CD4-positive, alpha-beta memory T cell (primary cell): ENCODE measurements at regions not wholly inside any gene's neighbourhood (a gene's known extent, or its start where the extent isn't known, plus 50 kb on each side); places are given as distances from the start of the nearest gene placed in this dataset.
"Not testable (repeated sequence)": the region's sequence is repeated elsewhere in the genome, so short reads cannot be mapped to it uniquely, and the experiment has no call there.

Experiments used
- CTCF ChIA-PET: fragments of 350-600 bp; sonication (Branson Sonifier 250); formaldehyde crosslinking; loops from one replicate; lab custom pipeline; 2021; ENCODE audit warnings: inconsistent platforms; ENCODE audit not compliant: partially characterized antibody; lab: Charles Lee
- POLR2A ChIA-PET: fragments of 350-600 bp; sonication (Branson Sonifier 250); formaldehyde crosslinking; loops from one replicate; lab custom pipeline; 2021; ENCODE audit not compliant: partially characterized antibody; lab: Charles Lee
- DNase-seq, 5 donors: peaks; one replicate each; pipeline versions ENCODE4 v3.0.0 to v3.0.0-alpha.2; 2020 to 2022; ENCODE audit warnings: mixed read lengths in 1 of 5
- H3K27ac ChIP-seq: one replicate; pipeline ENCODE4 v1.7.0; 2013; ENCODE audit warnings: low read depth, low read length
- H3K27me3 ChIP-seq: 2 replicates; pipeline ENCODE4 v1.7.0; 2013; ENCODE audit warnings: mild to moderate bottlenecking, low read length, moderate library complexity; ENCODE audit not compliant: insufficient read depth
- H3K36me3 ChIP-seq: 2 replicates; pipeline ENCODE4 v1.7.0; 2013; ENCODE audit warnings: mild to moderate bottlenecking, low read length, moderate library complexity; ENCODE audit not compliant: insufficient read depth
- H3K4me1 ChIP-seq: 2 replicates; pipeline ENCODE4 v1.7.0; 2013; ENCODE audit warnings: mild to moderate bottlenecking, low read length, moderate library complexity; ENCODE audit not compliant: insufficient read depth
- H3K4me3 ChIP-seq, 2 donors: one replicate each; pipeline ENCODE4 v1.7.0; 2013; ENCODE audit warnings: low read length in 2 of 2, mild to moderate bottlenecking in 1 of 2
- H3K9me3 ChIP-seq, 2 donors: one replicate each; pipeline ENCODE4 v1.7.0; 2013; ENCODE audit warnings: low read length in 2 of 2, control low read depth in 1 of 2; ENCODE audit not compliant: control insufficient read depth in 1 of 2
- H3K27ac Mint-ChIP-seq, 7 donors: one replicate each; pipeline ENCODE4 v1.8.0; 2020 to 2021; ENCODE audit warnings: mixed read lengths in 7 of 7, mild to moderate bottlenecking in 6 of 7, inconsistent platforms in 3 of 7, moderate library complexity in 3 of 7
- H3K27me3 Mint-ChIP-seq, 2 donors: one replicate each; pipeline ENCODE4 v1.8.0; 2020 to 2021; ENCODE audit warnings: mixed read lengths in 2 of 2
- H3K36me3 Mint-ChIP-seq, 2 donors: one replicate each; pipeline ENCODE4 v1.8.0; 2020 to 2021; ENCODE audit warnings: mixed read lengths in 2 of 2, inconsistent platforms in 1 of 2, mild to moderate bottlenecking in 1 of 2
- H3K4me1 Mint-ChIP-seq, 4 donors: one replicate each; pipeline ENCODE4 v1.8.0; 2020 to 2021; ENCODE audit warnings: mixed read lengths in 4 of 4, mild to moderate bottlenecking in 1 of 4
- H3K4me3 Mint-ChIP-seq, 8 donors: one replicate each; pipeline ENCODE4 v1.8.0; 2020 to 2021; ENCODE audit warnings: mixed read lengths in 8 of 8, mild to moderate bottlenecking in 7 of 8, moderate library complexity in 6 of 8, inconsistent platforms in 3 of 8
- H3K9me3 Mint-ChIP-seq, 8 donors: one replicate each; pipeline ENCODE4 v1.8.0; 2020 to 2021; ENCODE audit warnings: mixed read lengths in 8 of 8, mild to moderate bottlenecking in 5 of 8, inconsistent platforms in 3 of 8, moderate library complexity in 1 of 8
- intact Hi-C: fragments of 100-400 bp; cut with micrococcal nuclease; formaldehyde crosslinking; loops from one replicate; pipeline ENCODE4 v1.15.1; 2023

DNA sequence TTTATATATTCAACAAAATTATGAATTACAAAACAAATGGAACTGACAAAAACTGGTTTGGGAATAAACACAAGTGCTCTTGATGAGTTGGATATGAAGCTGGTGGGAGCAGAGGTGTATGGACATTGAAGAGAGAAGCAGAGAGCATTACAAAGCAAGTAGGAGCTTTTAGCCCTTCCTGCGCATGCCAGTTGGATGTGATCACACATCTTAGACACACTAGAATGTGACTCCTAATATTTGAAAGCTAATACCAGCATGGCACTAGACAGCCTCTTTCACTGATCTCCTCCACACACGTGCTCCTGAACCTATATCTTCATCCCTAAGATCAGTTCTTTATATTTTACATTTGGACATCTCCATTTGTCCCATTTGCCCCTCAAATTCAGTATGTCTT is 298.1 kb downstream of the MTX2 start:
- Mint-ChIP-seq H3K27me3 (peaks cover 21 to 28% of the 10 kb centered on the region in 2 donors), H3K4me3 (no peak overlapping the region), H3K4me1 (peaks cover 0 to 3% (median 0%) of the 10 kb centered on the region in 4 donors), H3K27ac (no peak overlapping the region), H3K36me3 (no peaks in the 10 kb centered on the region), H3K9me3 (no peaks in the 10 kb centered on the region)
- no peaks in the 10 kb centered on the region for H3K4me1 ChIP-seq
- intact Hi-C loops = no loop called here
- no peak for DNase-seq
- H3K27ac ChIP-seq = no peak overlapping the region
- no peaks in the 10 kb centered on the region for H3K36me3 ChIP-seq
- H3K9me3 ChIP-seq = no peaks in the 10 kb centered on the region
- H3K27me3 ChIP-seq = no peaks in the 10 kb centered on the region
- H3K4me3 ChIP-seq = no peak overlapping the region
- POLR2A ChIA-PET = no interaction called here
- CTCF ChIA-PET = interaction anchor here (3.8 kb wide), 1 partner anchor 13 kb away, joined by 21 read pairs; no protein-coding TSS in a partner anchor

DNA sequence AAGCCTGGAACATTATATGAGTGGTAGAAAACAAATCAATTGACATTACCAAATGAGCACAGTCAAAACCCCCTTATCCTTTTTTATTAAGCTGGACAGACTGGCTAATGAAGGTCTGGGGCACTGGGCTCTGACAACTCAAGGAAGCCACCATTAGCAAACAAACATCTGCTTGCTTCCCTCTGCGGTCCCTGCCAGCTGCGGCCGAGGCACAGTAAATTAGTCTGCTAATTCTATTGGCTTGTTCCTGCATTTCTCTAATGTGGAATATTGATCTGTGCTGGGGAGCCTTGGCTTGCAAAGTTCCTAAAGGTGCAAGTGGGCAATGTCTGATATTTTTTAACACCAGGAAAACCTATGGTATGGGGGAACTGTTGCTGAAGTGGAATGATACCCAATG is 300.3 kb downstream of the MTX2 start:
- H3K9me3 Mint-ChIP-seq = no peaks in the 10 kb centered on the region
- no peak overlapping the region for H3K27ac Mint-ChIP-seq
- peaks cover 0 to 3% (median 0%) of the 10 kb centered on the region in 4 donors for H3K4me1 Mint-ChIP-seq
- DNase-seq = no peak
- Histone ChIP-seq H3K36me3 (no peaks in the 10 kb centered on the region), H3K27ac (no peak overlapping the region), H3K9me3 (no peaks in the 10 kb centered on the region), H3K27me3 (no peaks in the 10 kb centered on the region), H3K4me3 (no peak overlapping the region), H3K4me1 (no peaks in the 10 kb centered on the region)
- H3K27me3 Mint-ChIP-seq = peaks cover 19 to 25% of the 10 kb centered on the region in 2 donors
- intact Hi-C loops = no loop called here
- POLR2A ChIA-PET = no interaction called here
- H3K4me3 Mint-ChIP-seq = no peak overlapping the region
- CTCF ChIA-PET = interaction anchor here (1.4 kb wide), 1 partner anchor 15 kb away, joined by 4 read pairs; no protein-coding TSS in a partner anchor
- no peaks in the 10 kb centered on the region for H3K36me3 Mint-ChIP-seq

DNA sequence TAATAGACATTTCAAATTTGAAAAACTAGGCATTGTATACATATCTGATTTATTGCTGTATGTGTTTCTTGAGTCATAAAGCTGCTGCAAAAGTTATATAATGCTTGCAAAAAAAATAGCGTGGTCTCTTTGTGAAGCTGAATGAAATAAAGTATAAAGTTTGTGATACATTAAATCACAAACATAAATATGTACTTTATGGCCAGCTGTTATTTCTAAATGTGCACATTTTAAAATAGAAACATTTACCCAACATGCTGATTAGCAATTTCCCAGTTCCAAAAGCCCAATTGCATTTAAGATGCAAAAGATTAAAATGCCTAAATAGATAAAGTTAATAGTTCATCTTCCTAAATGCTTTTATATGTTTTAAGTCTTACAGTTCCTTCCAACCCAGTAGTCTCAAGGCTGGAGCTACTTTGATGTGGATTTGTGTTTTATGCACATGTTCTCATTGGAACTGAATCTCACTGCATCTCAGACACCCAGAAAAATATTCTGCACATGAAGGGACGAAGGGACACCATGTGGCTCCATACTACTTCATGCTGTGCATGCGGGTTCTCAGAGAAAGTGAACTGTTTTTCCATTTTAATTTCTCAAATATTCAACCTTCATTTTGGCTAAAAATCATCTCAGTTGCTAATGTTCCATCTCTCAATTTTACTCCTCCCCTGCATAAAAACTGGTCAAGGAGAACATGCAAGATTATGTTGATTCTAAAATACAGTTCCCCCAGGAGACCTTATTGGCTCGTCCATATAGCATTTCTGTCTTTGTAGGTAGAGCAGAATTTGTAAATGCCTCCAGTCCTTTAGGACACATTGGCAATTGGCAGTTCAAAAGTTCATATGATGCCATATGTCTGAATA is 304.6 kb downstream of the MTX2 start:
- Histone ChIP-seq H3K36me3 (no peaks in the 10 kb centered on the region), H3K27ac (no peak overlapping the region), H3K4me1 (no peaks in the 10 kb centered on the region), H3K9me3 (no peaks in the 10 kb centered on the region), H3K4me3 (no peak overlapping the region), H3K27me3 (no peaks in the 10 kb centered on the region)
- CTCF ChIA-PET = interaction anchor here (3.7 kb wide), 1 partner anchor 20 kb away, joined by 29 read pairs; no protein-coding TSS in a partner anchor
- Mint-ChIP-seq H3K4me1 (no peaks in the 10 kb centered on the region), H3K36me3 (no peaks in the 10 kb centered on the region), H3K9me3 (peaks cover 0 to 4% (median 0%) of the 10 kb centered on the region in 8 donors), H3K4me3 (no peak overlapping the region), H3K27me3 (peaks cover 12 to 26% of the 10 kb centered on the region in 2 donors), H3K27ac (no peak overlapping the region)
- intact Hi-C loops = no loop called here
- no peak for DNase-seq
- POLR2A ChIA-PET = no interaction called here

DNA sequence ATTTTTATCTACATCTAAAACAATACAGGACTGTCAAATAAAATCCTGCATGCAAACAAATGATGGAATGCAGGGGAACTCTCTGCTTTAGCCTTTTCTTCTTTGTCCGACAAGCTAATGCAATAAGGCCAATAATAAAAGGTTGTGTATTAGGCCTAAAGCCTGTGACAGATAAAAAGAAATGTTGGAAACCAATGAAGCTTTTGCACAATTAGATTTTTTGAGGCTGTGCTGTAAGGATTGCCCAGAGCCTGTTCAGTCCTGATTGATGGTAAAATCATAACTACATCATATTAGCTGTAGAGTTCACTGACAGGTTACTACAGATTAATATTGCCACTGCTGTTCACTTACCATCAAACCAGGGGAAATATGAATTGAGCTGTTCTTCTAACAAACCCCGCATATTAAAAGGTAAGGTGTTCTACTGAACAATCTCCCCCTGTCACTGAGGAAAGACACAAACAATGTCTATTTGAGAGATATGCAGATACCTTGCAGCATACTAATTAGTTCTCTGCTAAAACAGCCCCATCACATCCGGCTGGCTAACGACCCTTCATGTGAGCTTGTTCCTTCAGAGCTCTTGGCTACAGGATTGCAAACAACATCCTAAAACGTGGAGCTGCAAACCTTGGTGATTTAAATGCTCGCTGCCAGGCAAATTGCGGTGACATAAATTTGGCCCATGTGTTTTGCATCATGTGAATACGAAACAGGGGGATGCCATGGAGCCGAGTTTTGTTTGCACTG is 305.4 kb downstream of the MTX2 start:
- Mint-ChIP-seq H3K27ac (no peak overlapping the region), H3K4me1 (no peaks in the 10 kb centered on the region), H3K36me3 (no peaks in the 10 kb centered on the region), H3K27me3 (peaks cover 12 to 29% of the 10 kb centered on the region in 2 donors), H3K9me3 (peaks cover 0 to 5% (median 0%) of the 10 kb centered on the region in 8 donors), H3K4me3 (no peak overlapping the region)
- Histone ChIP-seq H3K4me1 (no peaks in the 10 kb centered on the region), H3K27ac (no peak overlapping the region), H3K4me3 (no peak overlapping the region), H3K9me3 (no peaks in the 10 kb centered on the region), H3K27me3 (no peaks in the 10 kb centered on the region), H3K36me3 (no peaks in the 10 kb centered on the region)
- intact Hi-C loops = no loop called here
- ChIA-PET CTCF (interaction anchor here (0.9 to 1.7 kb wide), 2 partner anchors 16 to 20 kb away, joined by 3 to 4 read pairs; no protein-coding TSS in a partner anchor), POLR2A (no interaction called here)
- DNase-seq = no peak

DNA sequence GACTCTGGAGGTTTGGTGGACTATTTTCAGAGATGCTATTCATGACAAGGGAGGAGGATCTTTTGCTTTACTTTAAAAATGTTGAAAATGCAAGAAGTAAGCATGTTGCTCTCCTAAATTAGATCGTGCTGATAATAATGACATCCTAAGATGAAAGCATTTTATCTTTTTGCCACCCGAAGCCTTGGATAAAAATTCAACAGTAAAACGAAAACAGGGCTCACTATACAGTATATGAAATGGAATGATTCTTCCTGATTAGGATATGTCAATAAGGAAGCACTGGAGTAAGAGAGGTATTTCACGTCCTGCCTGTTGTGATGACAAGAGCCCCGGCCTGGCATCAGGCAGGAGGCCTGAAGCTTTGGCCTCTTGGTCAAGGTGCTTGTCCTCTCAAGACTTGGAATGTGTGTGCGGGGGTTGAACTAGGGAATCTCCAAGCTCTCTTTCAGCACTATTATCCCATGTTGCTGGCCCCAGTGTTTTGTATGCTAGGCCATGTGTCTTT is 306.0 kb downstream of the MTX2 start:
- H3K9me3 Mint-ChIP-seq = peaks cover 0 to 5% (median 0%) of the 10 kb centered on the region in 8 donors
- ChIA-PET POLR2A (no interaction called here), CTCF (interaction anchor here (0.9 to 1.7 kb wide), 2 partner anchors 17 to 21 kb away, joined by 3 to 4 read pairs; no protein-coding TSS in a partner anchor)
- no peak for DNase-seq
- no peaks in the 10 kb centered on the region for H3K36me3 ChIP-seq
- H3K36me3 Mint-ChIP-seq = no peaks in the 10 kb centered on the region
- no peak overlapping the region for H3K4me3 Mint-ChIP-seq
- H3K27ac Mint-ChIP-seq = no peak overlapping the region
- H3K27me3 Mint-ChIP-seq = peaks cover 12 to 31% of the 10 kb centered on the region in 2 donors
- H3K4me3 ChIP-seq = no peak overlapping the region
- H3K27me3 ChIP-seq = no peaks in the 10 kb centered on the region
- no peak overlapping the region for H3K27ac ChIP-seq
- no peaks in the 10 kb centered on the region for H3K9me3 ChIP-seq
- no peaks in the 10 kb centered on the region for H3K4me1 Mint-ChIP-seq
- intact Hi-C loops = no loop called here
- H3K4me1 ChIP-seq = no peaks in the 10 kb centered on the region

DNA sequence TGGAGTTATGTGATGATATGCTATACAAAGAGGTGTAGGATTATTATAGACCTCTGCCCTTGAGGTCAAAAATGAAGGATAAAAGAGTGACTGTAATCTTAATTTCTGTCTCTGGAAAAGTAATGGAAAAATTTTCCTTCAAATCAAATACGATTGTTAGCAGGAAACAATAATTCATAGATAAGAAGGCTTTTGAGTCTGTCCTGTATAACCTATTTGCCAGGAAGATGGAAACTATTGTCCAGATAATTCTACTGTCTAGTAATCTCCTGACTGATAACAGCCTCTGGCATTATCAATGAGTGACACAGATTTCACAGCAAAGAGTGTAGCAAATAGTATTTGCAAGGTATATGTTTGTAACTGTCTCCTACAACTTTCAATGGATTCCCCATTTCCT is 307.8 kb downstream of the MTX2 start:
- H3K4me1 Mint-ChIP-seq = no peaks in the 10 kb centered on the region
- no peaks in the 10 kb centered on the region for H3K4me1 ChIP-seq
- no peak overlapping the region for H3K4me3 ChIP-seq
- H3K4me3 Mint-ChIP-seq = no peak overlapping the region
- CTCF ChIA-PET = no interaction called here
- H3K9me3 Mint-ChIP-seq = peaks cover 0 to 5% (median 0%) of the 10 kb centered on the region in 8 donors
- H3K36me3 ChIP-seq = no peaks in the 10 kb centered on the region
- H3K27me3 Mint-ChIP-seq = peaks cover 7 to 29% of the 10 kb centered on the region in 2 donors
- H3K27ac Mint-ChIP-seq = no peak overlapping the region
- H3K9me3 ChIP-seq = no peaks in the 10 kb centered on the region
- H3K27ac ChIP-seq = no peak overlapping the region
- H3K27me3 ChIP-seq = no peaks in the 10 kb centered on the region
- DNase-seq = no peak
- H3K36me3 Mint-ChIP-seq = no peaks in the 10 kb centered on the region
- POLR2A ChIA-PET = no interaction called here
- intact Hi-C loops = no loop called here

DNA sequence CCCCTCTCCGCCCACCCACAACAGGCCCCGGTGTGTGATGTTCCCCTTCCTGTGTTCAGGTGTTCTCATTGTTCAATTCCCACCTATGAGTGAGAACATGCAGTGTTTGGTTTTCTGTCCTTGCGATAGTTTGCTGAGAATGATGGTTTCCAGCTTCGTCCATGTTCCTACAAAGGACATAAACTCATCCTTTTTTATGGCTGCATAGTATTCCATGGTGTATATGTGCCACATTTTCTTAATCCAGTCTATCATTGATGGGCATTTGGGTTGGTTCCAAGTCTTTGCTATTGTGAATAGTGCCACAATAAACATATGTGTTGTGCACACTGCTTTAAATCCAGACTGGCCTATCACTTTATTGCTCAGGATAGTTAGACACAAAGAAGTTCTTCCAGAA is 309.1 kb downstream of the MTX2 start:
- H3K27ac Mint-ChIP-seq, H3K4me1 Mint-ChIP-seq, intact Hi-C loops, H3K27ac ChIP-seq, CTCF ChIA-PET, POLR2A ChIA-PET, H3K4me3 Mint-ChIP-seq, DNase-seq, H3K9me3 Mint-ChIP-seq, H3K9me3 ChIP-seq, H3K36me3 Mint-ChIP-seq, H3K36me3 ChIP-seq, H3K4me3 ChIP-seq, H3K4me1 ChIP-seq, H3K27me3 ChIP-seq: not testable (repeated sequence)
- peaks cover 3 to 25% of the 10 kb centered on the region in 2 donors for H3K27me3 Mint-ChIP-seq
